Activated CD8-positive, alpha-beta memory T cell treated with anti-CD3 and anti-CD28 coated beads, Interleukin-2, amount 10 ng/mL, durations not matched to agents 7 days and 5 days (primary cell): ENCODE measurements at regions not wholly inside any gene's neighbourhood (a gene's known extent, or its start where the extent isn't known, plus 50 kb on each side); places are given as distances from the start of the nearest gene placed in this dataset.
"Not testable (repeated sequence)": the region's sequence is repeated elsewhere in the genome, so short reads cannot be mapped to it uniquely, and the experiment has no call there.

Source experiments
- ATAC-seq: fragments of 150-1000 bp; cut with Tn5 transposase; one replicate; pipeline ENCODE4 v1.10.0; 2021; ENCODE audit warnings: moderate library complexity
- CTCF ChIA-PET: fragments of 350-600 bp; sonication (Branson Sonifier 250); formaldehyde crosslinking; loops from one replicate; lab custom pipeline; 2021; ENCODE audit warnings: antibody characterized with exemption; lab: Charles Lee
- DNase-seq: peaks from one replicate; pipeline ENCODE4 v3.0.0-alpha.2; 2020
- H3K27ac Mint-ChIP-seq: one replicate; pipeline ENCODE4 v1.8.0; 2021; ENCODE audit warnings: mild to moderate bottlenecking, mixed read lengths
- H3K27me3 Mint-ChIP-seq: one replicate; pipeline ENCODE4 v1.8.0; 2021; ENCODE audit warnings: mixed read lengths
- H3K36me3 Mint-ChIP-seq: one replicate; pipeline ENCODE4 v1.8.0; 2021; ENCODE audit warnings: mild to moderate bottlenecking, mixed read lengths
- H3K4me1 Mint-ChIP-seq: one replicate; pipeline ENCODE4 v1.8.0; 2021; ENCODE audit warnings: mixed read lengths
- H3K4me3 Mint-ChIP-seq: one replicate; pipeline ENCODE4 v1.8.0; 2021; ENCODE audit warnings: mild to moderate bottlenecking, moderate library complexity, mixed read lengths
- H3K9me3 Mint-ChIP-seq: one replicate; pipeline ENCODE4 v1.8.0; 2022; ENCODE audit warnings: low read depth, mixed read lengths

GRCh38 chr10:78457804-78458482, 424.3 kb downstream of the RPS24 start:
- Mint-ChIP-seq H3K9me3 (no peaks in the 10 kb centered on the region), H3K4me3 (no peak overlapping the region), H3K27me3 (peaks cover 11% of the 10 kb centered on the region), H3K36me3 (no peaks in the 10 kb centered on the region), H3K4me1 (no peaks in the 10 kb centered on the region), H3K27ac (no peak overlapping the region)
- ATAC-seq (no peak), DNase-seq (no peak)
- CTCF ChIA-PET, result no interaction called here

GRCh38 chr10:78458983-78459638, 425.4 kb downstream of the RPS24 start:
- DNase-seq (no peak), ATAC-seq (no peak)
- H3K36me3 Mint-ChIP-seq, result no peaks in the 10 kb centered on the region
- no peaks in the 10 kb centered on the region for H3K9me3 Mint-ChIP-seq
- H3K4me1 Mint-ChIP-seq, result no peaks in the 10 kb centered on the region
- CTCF ChIA-PET, result no interaction called here
- H3K27me3 Mint-ChIP-seq, result peaks cover 16% of the 10 kb centered on the region
- no peak overlapping the region for H3K27ac Mint-ChIP-seq
- no peak overlapping the region for H3K4me3 Mint-ChIP-seq

GRCh38 chr10:78459639-78460037, 426.0 kb downstream of the RPS24 start:
- Mint-ChIP-seq H3K27ac (no peak overlapping the region), H3K4me1 (no peaks in the 10 kb centered on the region), H3K9me3 (no peaks in the 10 kb centered on the region), H3K36me3 (no peaks in the 10 kb centered on the region), H3K27me3 (peaks cover 16% of the 10 kb centered on the region), H3K4me3 (no peak overlapping the region)
- CTCF ChIA-PET, result no interaction called here
- DNase-seq (no peak), ATAC-seq (no peak)

GRCh38 chr10:78460204-78460603, 426.5 kb downstream of the RPS24 start:
- Mint-ChIP-seq H3K36me3 (no peaks in the 10 kb centered on the region), H3K9me3 (no peaks in the 10 kb centered on the region), H3K4me1 (no peaks in the 10 kb centered on the region), H3K27ac (no peak overlapping the region), H3K4me3 (no peak overlapping the region), H3K27me3 (peaks cover 16% of the 10 kb centered on the region)
- CTCF ChIA-PET, result no interaction called here
- DNase-seq, result no peak
- ATAC-seq, result no peak

GRCh38 chr10:78461333-78461732, 427.7 kb downstream of the RPS24 start:
- ATAC-seq (no peak), DNase-seq (no peak)
- Mint-ChIP-seq H3K36me3 (no peaks in the 10 kb centered on the region), H3K27ac (no peak overlapping the region), H3K9me3 (no peaks in the 10 kb centered on the region), H3K4me3 (no peak overlapping the region), H3K4me1 (no peaks in the 10 kb centered on the region), H3K27me3 (peaks cover 16% of the 10 kb centered on the region)
- CTCF ChIA-PET, result no interaction called here

- no peak overlapping the region for H3K27ac Mint-ChIP-seq
Observed at GRCh38 chr10:78462176-78462575, 428.5 kb downstream of the RPS24 start.

GRCh38 chr10:78462726-78463228, 429.1 kb downstream of the RPS24 start:
- Mint-ChIP-seq H3K36me3 (no peaks in the 10 kb centered on the region), H3K27ac (no peak overlapping the region), H3K9me3 (no peaks in the 10 kb centered on the region), H3K4me1 (no peaks in the 10 kb centered on the region), H3K27me3 (peaks cover 16% of the 10 kb centered on the region), H3K4me3 (no peak overlapping the region)
- no peak for DNase-seq
- no peak for ATAC-seq
- CTCF ChIA-PET, result no interaction called here

More at GRCh38 chr10:78462176-78462575, 428.5 kb downstream of the RPS24 start:
- DNase-seq, result no peak
- no peaks in the 10 kb centered on the region for H3K4me1 Mint-ChIP-seq
- no peak overlapping the region for H3K4me3 Mint-ChIP-seq
- H3K36me3 Mint-ChIP-seq, result no peaks in the 10 kb centered on the region
- CTCF ChIA-PET, result no interaction called here
- no peak for ATAC-seq
- H3K9me3 Mint-ChIP-seq, result no peaks in the 10 kb centered on the region
- H3K27me3 Mint-ChIP-seq, result peaks cover 16% of the 10 kb centered on the region

- H3K27me3 Mint-ChIP-seq, result peaks cover 16% of the 10 kb centered on the region
- DNase-seq (no peak), ATAC-seq (no peak)
- CTCF ChIA-PET, result no interaction called here
- H3K36me3 Mint-ChIP-seq, result no peaks in the 10 kb centered on the region
- H3K27ac Mint-ChIP-seq, result no peak overlapping the region
- H3K4me3 Mint-ChIP-seq, result no peak overlapping the region
- H3K4me1 Mint-ChIP-seq, result no peaks in the 10 kb centered on the region
- H3K9me3 Mint-ChIP-seq, result no peaks in the 10 kb centered on the region
Observed at GRCh38 chr10:78464118-78464855, 430.6 kb downstream of the RPS24 start.

GRCh38 chr10:78464856-78465267, 431.2 kb downstream of the RPS24 start:
- Mint-ChIP-seq H3K4me3 (no peak overlapping the region), H3K36me3 (no peaks in the 10 kb centered on the region), H3K27me3 (peaks cover 16% of the 10 kb centered on the region), H3K4me1 (no peaks in the 10 kb centered on the region), H3K27ac (no peak overlapping the region), H3K9me3 (no peaks in the 10 kb centered on the region)
- ATAC-seq (no peak), DNase-seq (no peak)
- CTCF ChIA-PET, result no interaction called here

GRCh38 chr10:78465431-78465830, 431.8 kb downstream of the RPS24 start:
- Mint-ChIP-seq H3K9me3 (no peaks in the 10 kb centered on the region), H3K4me1 (peaks cover under 1% of the 10 kb centered on the region), H3K36me3 (no peaks in the 10 kb centered on the region), H3K27ac (no peak overlapping the region), H3K4me3 (no peak overlapping the region), H3K27me3 (peaks cover 14% of the 10 kb centered on the region)
- DNase-seq (no peak), ATAC-seq (no peak)
- CTCF ChIA-PET, result no interaction called here

GRCh38 chr10:78467496-78468106, 433.9 kb downstream of the RPS24 start:
- H3K36me3 Mint-ChIP-seq, result no peaks in the 10 kb centered on the region
- peaks cover 7% of the 10 kb centered on the region for H3K4me1 Mint-ChIP-seq
- ATAC-seq (no peak), DNase-seq (no peak)
- peaks cover 8% of the 10 kb centered on the region for H3K27me3 Mint-ChIP-seq
- H3K4me3 Mint-ChIP-seq, result no peak overlapping the region
- no peak overlapping the region for H3K27ac Mint-ChIP-seq
- CTCF ChIA-PET, result no interaction called here
- no peaks in the 10 kb centered on the region for H3K9me3 Mint-ChIP-seq

GRCh38 chr10:78468731-78469130, 435.1 kb downstream of the RPS24 start:
- H3K27me3 Mint-ChIP-seq, H3K9me3 Mint-ChIP-seq, H3K4me1 Mint-ChIP-seq, H3K4me3 Mint-ChIP-seq, CTCF ChIA-PET, H3K27ac Mint-ChIP-seq, DNase-seq, ATAC-seq, H3K36me3 Mint-ChIP-seq: not testable (repeated sequence)

- no peak overlapping the region for H3K4me3 Mint-ChIP-seq
- DNase-seq (no peak), ATAC-seq (no peak)
- no peaks in the 10 kb centered on the region for H3K9me3 Mint-ChIP-seq
- CTCF ChIA-PET, result interaction anchor here (0.7 kb wide), 1 partner anchor 301 kb away, joined by 3 read pairs; no protein-coding TSS in a partner anchor
- no peaks in the 10 kb centered on the region for H3K27me3 Mint-ChIP-seq
- peaks cover 7% of the 10 kb centered on the region for H3K4me1 Mint-ChIP-seq
- H3K36me3 Mint-ChIP-seq, result no peaks in the 10 kb centered on the region
- H3K27ac Mint-ChIP-seq, result no peak overlapping the region
Observed at GRCh38 chr10:78470267-78471103, 436.8 kb downstream of the RPS24 start.
